Activated CD8-positive, alpha-beta memory T cell treated with anti-CD3 and anti-CD28 coated beads for 4 hours (primary cell): ENCODE measurements at regions not wholly inside any gene's neighbourhood (a gene's known extent, or its start where the extent isn't known, plus 50 kb on each side); places are given as distances from the start of the nearest gene placed in this dataset.

Source experiments
- DNase-seq, 2 donors: peaks; one replicate each; pipeline ENCODE4 v3.0.0-alpha.2; 2020; ENCODE audit warnings: low read depth in 2 of 2

- no peak for DNase-seq
Observed at GRCh38 chr10:83164156-83164555, 975.2 kb upstream of the GHITM start.

- DNase-seq: no peak
Observed at GRCh38 chr10:83165265-83165664, 974.0 kb upstream of the GHITM start.

GRCh38 chr10:83166344-83166743 lies 973.0 kb upstream of the GHITM start:
- no peak for DNase-seq

- DNase-seq: no peak
Observed at GRCh38 chr10:83167081-83167480, 972.2 kb upstream of the GHITM start.

- no peak for DNase-seq
Observed at GRCh38 chr10:83176901-83177300, 962.4 kb upstream of the GHITM start.

- no peak for DNase-seq
Observed at GRCh38 chr10:83178526-83178925, 960.8 kb upstream of the GHITM start.

GRCh38 chr10:83179371-83179770 lies 959.9 kb upstream of the GHITM start:
- DNase-seq: no peak

GRCh38 chr10:83182076-83182475 lies 957.2 kb upstream of the GHITM start:
- DNase-seq: no peak

GRCh38 chr10:83184641-83185040 lies 954.7 kb upstream of the GHITM start:
- no peak for DNase-seq

GRCh38 chr10:83190614-83191013 lies 948.7 kb upstream of the GHITM start:
- no peak for DNase-seq

GRCh38 chr10:83193026-83193425 lies 946.3 kb upstream of the GHITM start:
- no peak for DNase-seq

GRCh38 chr10:83195021-83195420 lies 944.3 kb upstream of the GHITM start:
- DNase-seq: no peak

GRCh38 chr10:83199374-83199773 lies 939.9 kb upstream of the GHITM start:
- DNase-seq: no peak

- no peak for DNase-seq
Observed at GRCh38 chr10:83205861-83206260, 933.4 kb upstream of the GHITM start.

GRCh38 chr10:83212632-83213334 lies 926.5 kb upstream of the GHITM start:
- no peak for DNase-seq

GRCh38 chr10:83214136-83214535 lies 925.2 kb upstream of the GHITM start:
- no peak for DNase-seq

GRCh38 chr10:83218205-83218604 lies 921.1 kb upstream of the GHITM start:
- no peak for DNase-seq

- no peak for DNase-seq
Observed at GRCh38 chr10:83222300-83222699, 917.0 kb upstream of the GHITM start.

- DNase-seq: no peak
Observed at GRCh38 chr10:83222832-83223742, 916.2 kb upstream of the GHITM start.

- no peak for DNase-seq
Observed at GRCh38 chr10:83225781-83226180, 913.5 kb upstream of the GHITM start.

- DNase-seq: no peak
Observed at GRCh38 chr10:83229991-83230390, 909.3 kb upstream of the GHITM start.

- no peak for DNase-seq
Observed at GRCh38 chr10:83233691-83234090, 905.6 kb upstream of the GHITM start.

- DNase-seq: no peak
Observed at GRCh38 chr10:83248106-83248631, 891.1 kb upstream of the GHITM start.
